Germinal center (tissue), 1 donor: ENCODE measurements at regions not wholly inside any gene's neighbourhood (a gene's known extent, or its start where the extent isn't known, plus 50 kb on each side); places are given as distances from the start of the nearest gene placed in this dataset.

Experiments
- DNase-seq: peaks from one replicate; pipeline ENCODE4 v3.0.0; 2012; ENCODE audit warnings: mixed read lengths, low spot score

- DNase-seq = no peak
These were observed 325.9 kb downstream of the COL12A1 start for GRCh38 chr6:74879976-74880375.

- DNase-seq = no peak
These were observed 326.6 kb downstream of the COL12A1 start for GRCh38 chr6:74879234-74879633.

- no peak for DNase-seq
These were observed 330.7 kb downstream of the COL12A1 start for GRCh38 chr6:74875193-74875592.

- DNase-seq = no peak
These were observed 332.9 kb downstream of the COL12A1 start for GRCh38 chr6:74872754-74873476.

GRCh38 chr6:74871757-74872156 lies 334.1 kb downstream of the COL12A1 start:
- no peak for DNase-seq

GRCh38 chr6:74870403-74870802 lies 335.4 kb downstream of the COL12A1 start:
- no peak for DNase-seq

- DNase-seq = no peak
These were observed 338.6 kb downstream of the COL12A1 start for GRCh38 chr6:74867291-74867690.

GRCh38 chr6:74863968-74864367 lies 341.9 kb downstream of the COL12A1 start:
- no peak for DNase-seq

GRCh38 chr6:74860456-74860855 lies 345.4 kb downstream of the COL12A1 start:
- no peak for DNase-seq

GRCh38 chr6:74857157-74857556 lies 348.7 kb downstream of the COL12A1 start:
- no peak for DNase-seq

- no peak for DNase-seq
These were observed 351.9 kb downstream of the COL12A1 start for GRCh38 chr6:74853991-74854390.

GRCh38 chr6:74851596-74851995 lies 354.3 kb downstream of the COL12A1 start:
- no peak for DNase-seq

- DNase-seq = no peak
These were observed 364.9 kb downstream of the COL12A1 start for GRCh38 chr6:74840953-74841352.

GRCh38 chr6:74834967-74835366 lies 370.9 kb downstream of the COL12A1 start:
- DNase-seq = no peak

GRCh38 chr6:74826263-74826662 lies 379.6 kb downstream of the COL12A1 start:
- no peak for DNase-seq

- DNase-seq = no peak
These were observed 391.4 kb downstream of the COL12A1 start for GRCh38 chr6:74814440-74814839.

- no peak for DNase-seq
These were observed 398.2 kb downstream of the COL12A1 start for GRCh38 chr6:74807674-74808073.

GRCh38 chr6:74805916-74806696 lies 399.7 kb downstream of the COL12A1 start:
- DNase-seq = no peak

- no peak for DNase-seq
These were observed 407.6 kb downstream of the COL12A1 start for GRCh38 chr6:74798302-74798701.

- DNase-seq = no peak
These were observed 420.6 kb downstream of the COL12A1 start for GRCh38 chr6:74785236-74785635.

GRCh38 chr6:74782346-74782745 lies 423.5 kb downstream of the COL12A1 start:
- no peak for DNase-seq

GRCh38 chr6:74780831-74781230 lies 425.0 kb downstream of the COL12A1 start:
- no peak for DNase-seq

GRCh38 chr6:74768738-74769137 lies 437.1 kb downstream of the COL12A1 start:
- DNase-seq = no peak

- DNase-seq = no peak
These were observed 437.7 kb downstream of the COL12A1 start for GRCh38 chr6:74768120-74768519.
